ENCODE measurements at regions not wholly inside any gene's neighbourhood (a gene's known extent, or its start where the extent isn't known, plus 50 kb on each side); places are given as distances from the start of the nearest gene placed in this dataset.
"Not testable (repeated sequence)": the region's sequence is repeated elsewhere in the genome, so short reads cannot be mapped to it uniquely, and the experiment has no call there.

DNA sequence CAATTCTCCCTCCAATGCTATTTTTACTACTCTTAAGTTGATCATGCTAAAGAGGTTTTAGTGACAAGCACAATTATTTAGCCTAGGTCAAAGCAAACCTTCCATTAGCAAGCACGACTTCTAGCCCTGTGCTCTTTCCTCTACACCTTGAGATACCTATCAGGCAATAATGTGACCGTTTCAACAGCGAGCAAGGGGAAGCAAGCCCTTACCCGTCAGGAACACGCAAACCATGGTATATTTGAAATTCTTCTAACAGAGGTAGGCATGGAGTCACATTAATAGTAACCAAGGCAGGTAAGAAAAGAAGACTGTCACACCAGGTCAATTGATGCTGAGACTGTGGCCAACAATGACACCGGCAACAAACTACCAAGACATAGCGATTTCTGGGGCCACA lies 68.9 kb upstream of the VGLL4 start:
- no peak for DNase-seq (ENCODE audit: low spot score)

DNA sequence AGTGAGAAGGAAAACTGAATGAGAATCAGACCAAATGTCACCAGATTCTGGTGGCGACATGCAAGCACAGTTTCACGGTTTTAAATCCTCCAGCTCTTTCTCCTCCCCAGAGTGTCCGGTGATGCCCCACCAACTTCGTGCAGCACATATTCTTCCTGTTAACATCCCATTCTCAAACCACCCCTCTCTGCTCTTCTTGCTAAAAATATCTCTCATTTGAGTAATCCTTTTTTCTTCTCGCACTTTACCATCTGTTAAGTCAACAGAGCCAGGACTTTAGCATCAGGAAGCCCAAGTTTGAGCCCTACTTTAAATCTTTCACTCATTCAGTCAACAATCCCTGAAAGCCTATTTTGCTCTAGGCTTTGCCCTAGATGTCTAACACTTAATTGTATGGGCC lies 68.2 kb upstream of the VGLL4 start:
- DNase-seq (ENCODE audit: low spot score), result no peak

DNA sequence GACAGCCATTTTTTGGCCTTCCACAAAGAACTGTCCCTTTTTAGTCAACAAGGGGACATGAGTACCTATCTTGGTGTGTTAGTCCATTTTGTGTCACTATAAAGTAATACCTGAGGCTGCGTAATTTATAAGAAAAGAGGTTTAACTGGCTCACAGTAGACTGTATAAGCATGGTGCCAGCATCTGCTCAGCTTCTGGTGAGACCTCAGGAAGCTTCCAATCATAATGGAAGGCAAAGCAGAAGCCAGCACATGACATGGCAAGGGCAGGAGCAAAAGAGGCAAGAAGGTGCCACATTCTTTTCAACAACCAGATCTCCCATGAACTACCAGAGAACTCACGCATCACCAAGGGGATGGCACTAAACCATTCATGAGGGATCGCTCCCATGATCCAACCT lies 66.1 kb upstream of the VGLL4 start:
- no peak for DNase-seq (ENCODE audit: low spot score)

DNA sequence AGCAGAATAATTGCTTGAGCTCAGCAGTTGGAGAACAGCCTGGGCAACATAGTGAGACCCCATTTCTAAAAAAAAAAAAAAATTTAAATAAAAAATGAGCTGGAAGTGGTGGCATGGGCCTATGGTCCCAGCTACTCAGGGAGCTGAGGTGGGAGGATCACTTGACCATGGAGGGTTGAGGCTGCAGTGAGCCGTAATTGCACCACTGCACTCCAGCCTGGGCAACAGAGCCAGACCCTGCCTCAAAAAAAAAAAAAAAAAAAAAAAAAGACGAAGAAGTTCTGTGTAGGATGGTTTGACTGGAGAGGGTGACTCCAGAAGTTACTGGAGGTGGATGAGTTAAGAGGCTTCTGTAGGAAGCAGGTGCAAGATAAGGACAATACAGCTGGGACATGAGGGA lies 63.4 kb upstream of the VGLL4 start:
- DNase-seq (ENCODE audit: low spot score), result not testable (repeated sequence)

DNA sequence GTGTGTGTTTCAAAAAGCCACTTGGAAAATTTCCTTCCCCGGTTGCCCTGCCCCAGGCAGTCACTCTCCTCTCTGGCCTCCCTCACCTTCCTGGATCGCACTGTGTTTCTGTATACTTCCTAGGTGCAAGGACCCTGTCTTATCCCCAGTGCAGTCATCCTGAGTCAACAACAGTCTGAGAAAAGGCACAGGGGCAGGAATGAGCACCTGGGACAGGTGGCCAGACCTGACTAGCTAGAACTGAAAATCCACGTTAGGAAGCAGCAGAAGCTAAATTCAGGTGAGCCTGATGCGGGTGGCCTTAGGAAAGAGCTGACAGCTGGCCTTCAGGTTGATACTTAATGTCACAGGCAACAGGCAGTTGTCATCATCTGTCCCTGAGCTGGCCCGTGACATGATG lies 62.9 kb upstream of the VGLL4 start:
- DNase-seq (ENCODE audit: low spot score), result no peak

DNA sequence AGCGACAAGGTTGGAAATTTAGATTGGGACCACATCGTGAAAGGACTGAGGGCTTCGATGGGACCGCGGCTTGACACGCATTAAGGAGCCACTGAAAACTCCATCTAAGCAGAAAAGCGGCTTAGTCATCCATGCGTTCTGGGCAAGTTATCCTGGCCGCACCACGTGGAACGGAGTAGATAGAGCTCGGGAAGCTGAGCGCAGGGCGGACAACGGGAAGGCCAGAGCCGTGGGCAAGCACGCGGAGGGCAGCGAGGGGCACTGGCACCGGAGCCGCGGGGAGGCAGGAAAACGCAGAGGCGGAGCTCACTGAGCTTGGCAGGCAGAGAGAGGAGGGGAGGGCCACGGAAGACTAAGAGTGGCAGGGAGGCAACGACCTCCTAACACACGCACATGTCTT lies 61.3 kb upstream of the VGLL4 start:
- DNase-seq (ENCODE audit: low spot score), result no peak

DNA sequence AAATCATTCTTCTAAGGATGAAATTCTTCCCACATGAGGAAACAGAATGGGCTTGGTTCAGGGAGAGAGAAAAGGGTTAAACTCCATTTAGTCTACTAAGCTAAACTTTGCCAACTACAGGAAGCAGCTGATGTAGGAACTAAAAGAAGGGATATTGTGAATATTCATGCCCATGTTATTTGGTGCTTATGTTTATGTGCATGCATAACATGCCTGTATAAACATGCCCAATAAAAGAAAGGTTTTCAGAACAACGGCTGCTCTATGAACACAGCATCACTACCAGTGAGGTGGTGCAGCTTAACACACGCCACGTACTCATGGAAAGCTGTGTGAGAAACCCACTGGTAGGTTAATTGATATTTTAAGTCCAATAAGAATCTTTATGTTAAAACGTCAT lies 59.4 kb upstream of the VGLL4 start:
- no peak for DNase-seq (ENCODE audit: low spot score)

DNA sequence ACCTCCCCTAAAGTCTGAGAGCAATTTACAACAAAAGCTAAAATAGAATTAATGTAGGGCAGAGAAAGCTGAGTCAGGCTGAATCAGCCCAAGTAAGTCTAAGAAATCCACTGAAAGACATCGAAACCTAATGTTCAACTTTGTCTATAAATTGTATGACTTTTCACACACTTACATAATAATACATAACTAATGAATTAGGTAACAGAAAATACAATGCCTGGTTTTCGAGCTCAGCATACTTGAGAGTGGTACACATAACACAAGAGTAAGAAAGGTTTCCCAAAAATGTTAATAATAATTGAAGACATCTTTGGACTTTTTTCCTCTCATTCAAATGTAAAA lies 55.3 kb upstream of the VGLL4 start:
- DNase-seq (ENCODE audit: low spot score), result no peak

DNA sequence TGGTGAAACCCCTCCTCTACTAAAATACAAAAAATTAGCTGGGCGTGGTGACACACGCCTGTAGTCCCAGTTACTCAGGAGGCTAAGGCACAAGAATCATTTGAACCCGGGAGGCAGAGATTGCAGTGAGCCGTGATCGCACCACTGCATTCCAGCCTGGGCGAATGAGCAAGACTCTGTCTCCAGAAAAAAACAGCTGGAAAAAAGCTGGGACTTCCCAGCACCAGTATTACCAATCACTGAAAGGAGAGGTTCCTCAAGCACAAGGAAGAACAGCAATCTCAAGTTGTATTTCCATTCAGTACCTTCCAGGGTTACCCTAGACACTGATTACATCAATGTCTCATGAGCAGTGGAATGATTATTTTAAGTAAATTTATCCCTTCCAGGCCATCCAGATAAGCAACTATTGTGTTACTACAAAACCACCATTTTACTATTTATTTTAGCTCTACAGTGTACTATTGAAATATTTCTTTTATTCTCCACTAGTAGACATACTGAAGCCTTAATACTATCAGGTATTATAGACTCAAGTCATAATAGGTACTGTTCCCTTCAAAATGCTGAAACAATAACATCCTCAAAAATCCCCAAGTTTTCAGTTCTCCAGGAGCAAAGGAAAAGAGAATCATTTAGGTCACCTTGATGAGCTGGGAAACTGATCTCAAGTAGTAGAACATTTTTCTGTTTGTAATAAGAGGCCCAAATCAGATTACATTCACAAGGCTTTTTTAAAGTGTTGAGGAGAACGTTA lies 54.8 kb upstream of the VGLL4 start:
- no peak for DNase-seq (ENCODE audit: low spot score)

DNA sequence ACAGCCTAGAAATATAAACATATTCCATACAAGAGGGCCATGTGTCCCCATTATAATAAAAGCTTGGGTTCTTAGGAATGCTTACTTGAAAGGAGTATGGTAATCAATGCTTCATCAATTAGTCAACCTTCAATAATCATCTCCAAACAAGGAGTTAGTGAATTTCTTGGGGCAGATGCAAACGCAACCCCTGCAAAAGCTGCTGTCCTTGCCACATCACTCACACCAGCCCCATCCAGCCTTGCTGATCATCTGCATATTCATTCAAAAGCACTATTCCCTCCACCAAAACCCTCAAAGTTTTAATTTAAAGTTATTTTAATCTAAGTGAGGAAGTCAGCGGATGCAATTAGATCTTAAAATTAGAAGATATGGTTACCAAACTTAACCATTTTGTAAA lies 54.0 kb upstream of the VGLL4 start:
- no peak for DNase-seq (ENCODE audit: low spot score)

DNA sequence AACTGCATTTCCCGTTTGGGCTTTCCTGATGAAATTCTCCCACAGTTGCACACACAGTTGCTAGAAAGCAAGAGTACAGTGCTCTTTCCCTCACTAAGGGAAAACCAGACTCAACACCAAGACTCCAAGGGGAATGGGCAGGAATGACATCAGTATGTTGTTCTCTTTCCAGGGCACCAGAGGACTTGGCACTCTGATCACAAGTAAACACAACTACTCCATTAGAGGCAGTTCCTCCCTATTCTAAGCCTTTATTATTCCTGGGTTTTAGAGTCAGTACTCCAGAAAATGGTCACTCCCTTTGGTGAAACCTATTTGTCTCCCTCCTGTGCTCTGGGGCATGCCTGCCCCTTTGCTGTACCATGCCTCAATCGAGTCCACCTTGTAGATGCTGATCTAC lies 52.3 kb upstream of the VGLL4 start:
- DNase-seq (ENCODE audit: low spot score), result no peak

All from hematopoietic multipotent progenitor cell treated with erythropoietin and hydrocortisone succinate and interleukin-3 and kit ligand, for 17 days (in vitro differentiated cells).